MM.1S (cell line): ENCODE measurements at regions not wholly inside any gene's neighbourhood (a gene's known extent, or its start where the extent isn't known, plus 50 kb on each side); places are given as distances from the start of the nearest gene placed in this dataset.

ENCODE experiments used
- EZH2 ChIP-seq: fragments of 300-600 bp; sonication (generic); optimal IDR thresholded peaks from 2 replicates; pipeline ENCODE3; 2017; ENCODE audit warnings: low read depth, mild to moderate bottlenecking, antibody characterized with exemption, low read length, mixed read lengths
- EZH2phosphoT487 ChIP-seq: fragments of 300-600 bp; sonication (generic); IDR thresholded peaks from 2 replicates; pipeline ENCODE4 v1.6.1; 2018; ENCODE audit warnings: antibody characterized with exemption, low read length
- TF ChIP-seq, protein P1 (sequence below): fragments of 300-600 bp; sonication (generic); IDR thresholded peaks from 2 replicates; pipeline ENCODE4 v1.5.1; 2016; ENCODE audit warnings: antibody characterized with exemption, low read length, mixed read lengths

DNA sequence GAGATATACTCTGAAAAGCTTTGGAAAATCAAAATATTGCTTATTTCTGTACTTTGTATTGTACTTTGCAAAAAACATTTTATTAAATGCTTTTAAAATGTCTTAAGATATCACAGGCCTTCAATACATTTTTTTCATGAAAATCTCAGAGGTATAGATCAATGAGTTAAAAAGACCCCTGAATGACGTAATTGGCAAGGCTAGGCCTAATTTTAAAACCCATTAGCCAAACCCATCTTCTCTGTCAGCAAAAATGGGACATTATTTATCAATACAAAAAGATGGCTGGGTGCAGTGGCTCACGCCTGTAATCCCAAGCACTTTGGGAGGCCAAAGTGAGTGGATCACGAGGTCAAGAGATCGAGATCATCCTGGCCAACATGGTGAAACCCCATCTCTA lies 84.8 kb upstream of the PAK5 start:
- TF ChIP-seq, protein P1, sequence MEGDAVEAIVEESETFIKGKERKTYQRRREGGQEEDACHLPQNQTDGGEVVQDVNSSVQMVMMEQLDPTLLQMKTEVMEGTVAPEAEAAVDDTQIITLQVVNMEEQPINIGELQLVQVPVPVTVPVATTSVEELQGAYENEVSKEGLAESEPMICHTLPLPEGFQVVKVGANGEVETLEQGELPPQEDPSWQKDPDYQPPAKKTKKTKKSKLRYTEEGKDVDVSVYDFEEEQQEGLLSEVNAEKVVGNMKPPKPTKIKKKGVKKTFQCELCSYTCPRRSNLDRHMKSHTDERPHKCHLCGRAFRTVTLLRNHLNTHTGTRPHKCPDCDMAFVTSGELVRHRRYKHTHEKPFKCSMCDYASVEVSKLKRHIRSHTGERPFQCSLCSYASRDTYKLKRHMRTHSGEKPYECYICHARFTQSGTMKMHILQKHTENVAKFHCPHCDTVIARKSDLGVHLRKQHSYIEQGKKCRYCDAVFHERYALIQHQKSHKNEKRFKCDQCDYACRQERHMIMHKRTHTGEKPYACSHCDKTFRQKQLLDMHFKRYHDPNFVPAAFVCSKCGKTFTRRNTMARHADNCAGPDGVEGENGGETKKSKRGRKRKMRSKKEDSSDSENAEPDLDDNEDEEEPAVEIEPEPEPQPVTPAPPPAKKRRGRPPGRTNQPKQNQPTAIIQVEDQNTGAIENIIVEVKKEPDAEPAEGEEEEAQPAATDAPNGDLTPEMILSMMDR, result no peak
- TF ChIP-seq EZH2phosphoT487 (no peak), EZH2 (no peak)
